HepG2 (cell line): ENCODE measurements at regions not wholly inside any gene's neighbourhood (a gene's known extent, or its start where the extent isn't known, plus 50 kb on each side); places are given as distances from the start of the nearest gene placed in this dataset.

Experiments
- ATAC-seq: fragments of 200-7000 bp; cut with Tn5 transposase; 3 replicates; pipeline ENCODE4 v1.9.1; 2020; ENCODE audit warnings: mild to moderate bottlenecking, moderate library complexity
- BruUV-seq: library from RNA; stranded (reverse); fragments of 400-500 nt; replicated peaks from 2 replicates; lab custom pipeline; 2021; lab: Mats Ljungman, UMichigan
- CTCF ChIA-PET: fragments of 300-600 bp; formaldehyde crosslinking; extraction: SDS; loops from one replicate; lab custom pipeline; 2021; ENCODE audit warnings: low total read pairs, inconsistent platforms, low intra/inter-chr PET ratio; lab: Yijun Ruan, JAX
- POLR2A ChIA-PET: fragments of 350-600 bp; sonication (Branson Sonifier 250); formaldehyde crosslinking; loops from one replicate; lab custom pipeline; 2020; ENCODE audit warnings: antibody characterized with exemption, inconsistent platforms; lab: Yijun Ruan, JAX
- DNase-seq: peaks from one replicate; pipeline ENCODE4 v3.0.0-alpha.2; 2015; ENCODE audit warnings: low spot score
- FAIRE-seq: peaks from 3 replicates; lab custom pipeline; 2011; peaks lifted over from hg19 to GRCh38; lab: Jason Lieb, UNC
- H2AFZ ChIP-seq: one replicate; pipeline ENCODE4 v1.6.1; 2011; ENCODE audit warnings: low read length, inconsistent platforms
- H3K27ac ChIP-seq: fragments of 300-600 bp; 3 replicates; pipeline ENCODE4 v1.8.0; 2011; ENCODE audit warnings: mixed run types, mild to moderate bottlenecking, mixed read lengths, low read length, inconsistent platforms; ENCODE audit not compliant: insufficient read depth; ENCODE audit errors: extremely low read length
- H3K27me3 ChIP-seq, 2 experiments: fragments of 200-600 bp in 1 of 2; 2 replicates in 1 of 2; 3 replicates in 1 of 2; pipeline versions ENCODE4 v1.6.0 to v1.8.0; 2011; ENCODE audit warnings: low read length in 2 of 2, mild to moderate bottlenecking in 2 of 2, moderate library complexity in 2 of 2, inconsistent platforms in 1 of 2; ENCODE audit not compliant: insufficient read depth in 2 of 2, control insufficient read depth in 1 of 2
- H3K36me3 ChIP-seq, 2 experiments: fragments of 200-600 bp in 1 of 2; replicated peaks in 1 of 2; 2 replicates in 1 of 2; 3 replicates in 1 of 2; pipeline versions ENCODE4 v1.5.1 to v1.8.0; 2011; ENCODE audit warnings: low read length in 2 of 2, inconsistent platforms in 1 of 2; ENCODE audit not compliant: insufficient read depth in 2 of 2, control insufficient read depth in 1 of 2
- H3K4me1 ChIP-seq: 2 replicates; pipeline ENCODE4 v1.5.1; 2012; ENCODE audit warnings: low read length, inconsistent platforms; ENCODE audit not compliant: insufficient read depth
- H3K4me2 ChIP-seq: 2 replicates; pipeline ENCODE4 v1.6.0; 2011; ENCODE audit warnings: low read depth, low read length, inconsistent platforms
- H3K4me3 ChIP-seq, 3 experiments: fragments of 200-600 bp in 1 of 3; sonication (generic), shearing (Covaris generic) in 1 of 3; replicated peaks in 1 of 3; 2 replicates each; pipeline ENCODE4 v1.5.1; 2011 to 2016; ENCODE audit warnings: low read length in 3 of 3, inconsistent platforms in 2 of 3, low read depth in 2 of 3, mild to moderate bottlenecking in 2 of 3, control low read depth in 1 of 3, mixed read lengths in 1 of 3; ENCODE audit not compliant: insufficient read depth in 1 of 3
- H3K79me2 ChIP-seq: one replicate; pipeline ENCODE4 v1.6.1; 2011; ENCODE audit warnings: low read length, inconsistent platforms; ENCODE audit not compliant: insufficient read depth
- H3K9ac ChIP-seq: 2 replicates; pipeline ENCODE4 v1.6.0; 2011; ENCODE audit warnings: mild to moderate bottlenecking, low read depth, low read length, inconsistent platforms; ENCODE audit not compliant: insufficient read depth
- H3K9me3 ChIP-seq: 2 replicates; pipeline ENCODE4 v1.5.1; 2012; ENCODE audit warnings: mild to moderate bottlenecking, low read length
- H4K20me1 ChIP-seq: 2 replicates; pipeline ENCODE4 v1.6.0; 2011; ENCODE audit warnings: inconsistent platforms, mild to moderate bottlenecking, low read length, moderate library complexity; ENCODE audit not compliant: insufficient read depth
- CC2D1A ChIP-seq: sonication (generic); formaldehyde crosslinking; IDR thresholded peaks from 2 replicates; pipeline ENCODE4 v1.8.1; 2023; ENCODE audit warnings: mild to moderate bottlenecking, missing genetic modification reagents
- MXI1 ChIP-seq: IDR thresholded peaks from 3 replicates; pipeline ENCODE4 v1.6.1; 2012; ENCODE audit warnings: low read depth, low read length, inconsistent platforms, borderline replicate concordance
- TEF ChIP-seq: sonication (generic); formaldehyde crosslinking; IDR thresholded peaks from 2 replicates; pipeline ENCODE4 v1.5.0; 2020; ENCODE audit warnings: missing genetic modification reagents
- ZBTB26 ChIP-seq: IDR thresholded peaks from 2 replicates; pipeline ENCODE4 v1.6.1; 2016; ENCODE audit warnings: missing compliant biosample characterization, missing genetic modification reagents, borderline replicate concordance
- ZBTB4 ChIP-seq: sonication (generic); formaldehyde crosslinking; IDR thresholded peaks from 2 replicates; pipeline ENCODE4 v1.4.0; 2020; ENCODE audit warnings: missing genetic modification reagents, mild to moderate bottlenecking, borderline replicate concordance
- ZBTB40 ChIP-seq, 2 experiments: fragments of 450-650 bp in 1 of 2; sonication (generic) in 1 of 2; formaldehyde crosslinking in 1 of 2; IDR thresholded peaks; 2 replicates each; pipeline versions ENCODE4 v1.6.1 to v1.8.0; 2016 to 2022; ENCODE audit warnings: antibody characterized with exemption in 1 of 2, mild to moderate bottlenecking in 1 of 2, missing genetic modification reagents in 1 of 2
- ZNF343 ChIP-seq: sonication (generic); formaldehyde crosslinking; IDR thresholded peaks from 2 replicates; pipeline ENCODE4 v1.4.0; 2020; ENCODE audit warnings: mild to moderate bottlenecking, missing genetic modification reagents
- ZNF383 ChIP-seq: sonication (generic); formaldehyde crosslinking; IDR thresholded peaks from 2 replicates; pipeline ENCODE4 v1.4.0; 2020; ENCODE audit warnings: missing genetic modification reagents, mild to moderate bottlenecking, borderline replicate concordance
- ZNF556 ChIP-seq: sonication (generic); formaldehyde crosslinking; IDR thresholded peaks from 2 replicates; pipeline ENCODE4 v1.4.0; 2020; ENCODE audit warnings: mild to moderate bottlenecking, missing genetic modification reagents, borderline replicate concordance
- WGBS: methylation state at CpG from one replicate; pipeline ENCODE4 v1.1.6; 2017; ENCODE audit warnings: low lambda C conversion rate; 5-methylcytosine and 5-hydroxymethylcytosine counted together
- in situ Hi-C: cut with HindIII; loops from 2 replicates; pipeline ENCODE4 v1.10.0; 2017; ENCODE audit warnings: low pct_unique_long_range_greater_than_20kb; ENCODE audit not compliant: extremely low pct_ligation_motif_present
- intact Hi-C: fragments of 100-400 bp; cut with micrococcal nuclease; formaldehyde crosslinking; loops from one replicate; pipeline ENCODE4 v1.10.0; 2022; ENCODE audit not compliant: unreplicated experiment

- TF ChIP-seq ZBTB4 (CRISPR knock-in tag), result no peak
- TF ChIP-seq ZNF383 (CRISPR knock-in tag), result no peak
- TF ChIP-seq MXI1, result no peak
- TF ChIP-seq ZNF343, result no peak
- no peak for TF ChIP-seq CC2D1A
- no peak for TF ChIP-seq TEF
Observed at GRCh38 chr15:26232691-26233090, 369.6 kb upstream of the ATP10A start (continued).

- Histone ChIP-seq H3K4me1 (no peaks in the 10 kb centered on the region), H3K9ac (no peak overlapping the region), H3K36me3 (no peaks in the 10 kb centered on the region), H4K20me1 (no peaks in the 10 kb centered on the region), H2AFZ (no peak overlapping the region), H3K79me2 (no peaks in the 10 kb centered on the region), H3K4me2 (no peak overlapping the region), H3K27ac (no peak overlapping the region), H3K27me3 (no peaks in the 10 kb centered on the region), H3K9me3 (peaks cover 72% of the 10 kb centered on the region), H3K4me3 (no peak overlapping the region)
- no peak for DNase-seq
- ChIA-PET POLR2A (no interaction called here), CTCF (no interaction called here)
- no peak for FAIRE-seq
- BruUV-seq, result no TSS peak
- ATAC-seq, result no peak
- under 1% methylated on average over 6 of the region's 6 CpGs for WGBS
- intact Hi-C loops, result no loop called here
- in situ Hi-C loops, result no loop called here
- TF ChIP-seq ZBTB40 (IDR thresholded peaks at IDR 0.05) (no peak), ZBTB40 (CRISPR knock-in tag; IDR thresholded peaks at IDR 0.05) (no peak), ZBTB26 (CRISPR knock-in tag) (no peak), ZNF556 (no peak)
Observed at GRCh38 chr15:26231096-26231495, 368.0 kb upstream of the ATP10A start.
